SK-N-SH (cell line): ENCODE measurements at regions not wholly inside any gene's neighbourhood (a gene's known extent, or its start where the extent isn't known, plus 50 kb on each side); places are given as distances from the start of the nearest gene placed in this dataset.

Experiments used
- CTCF ChIA-PET: fragments of 300-600, 350-600 bp; formaldehyde crosslinking; extraction: SDS; loops from one replicate; lab custom pipeline; 2021; lab: Yijun Ruan, JAX
- POLR2A ChIA-PET: fragments of 350-600 bp; sonication (Branson Sonifier 250); formaldehyde crosslinking; extraction: SDS; loops from one replicate; lab custom pipeline; 2020; ENCODE audit warnings: antibody characterized with exemption, inconsistent platforms; lab: Yijun Ruan, JAX
- DNase-seq: peaks from one replicate; pipeline ENCODE4 v3.0.0; 2012
- H2AFZ ChIP-seq: fragments of 200-600 bp; sonication (generic); 2 replicates; pipeline ENCODE4 v1.8.1; 2016; ENCODE audit warnings: antibody characterized with exemption, mild to moderate bottlenecking, low read depth
- H3F3A ChIP-seq: fragments of 200-600 bp; sonication (generic); replicated peaks from 2 replicates; pipeline ENCODE3; 2016; ENCODE audit warnings: antibody characterized with exemption, mild to moderate bottlenecking; ENCODE audit not compliant: insufficient read depth
- H3K27ac ChIP-seq, 2 experiments: fragments of 200-500 bp in 1 of 2; fragments of 200-600 bp in 1 of 2; sonication (Bioruptor generic) in 1 of 2; sonication (generic), shearing (Covaris generic) in 1 of 2; 2 replicates each; pipeline versions ENCODE4 v1.5.1 to v1.6.1; 2014 to 2016; ENCODE audit warnings: low read depth in 2 of 2, inconsistent platforms in 1 of 2, low read length in 1 of 2, mild to moderate bottlenecking in 1 of 2, mixed read lengths in 1 of 2
- H3K27me3 ChIP-seq: fragments of 200-600 bp; sonication (generic), shearing (Covaris generic); 2 replicates; pipeline ENCODE4 v1.6.1; 2016; ENCODE audit warnings: mixed run types; ENCODE audit not compliant: insufficient read depth
- H3K36me3 ChIP-seq, 2 experiments: fragments of 200-500 bp in 1 of 2; fragments of 200-600 bp in 1 of 2; sonication (Bioruptor generic) in 1 of 2; sonication (generic) in 1 of 2; replicated peaks in 1 of 2; 2 replicates each; pipeline versions ENCODE3 to v1.5.1; 2014 to 2016; ENCODE audit warnings: low read length in 1 of 2, mild to moderate bottlenecking in 1 of 2; ENCODE audit not compliant: insufficient read depth in 2 of 2, control insufficient read depth in 1 of 2
- H3K4me1 ChIP-seq, 2 experiments: fragments of 200-500 bp in 1 of 2; fragments of 200-600 bp in 1 of 2; sonication (Bioruptor generic) in 1 of 2; sonication (generic), shearing (Covaris generic) in 1 of 2; 2 replicates each; pipeline versions ENCODE4 v1.5.1 to v1.6.1; 2014 to 2016; ENCODE audit warnings: low read depth in 1 of 2, low read length in 1 of 2, mixed run types in 1 of 2; ENCODE audit not compliant: insufficient read depth in 2 of 2, control insufficient read depth in 1 of 2
- H3K4me2 ChIP-seq: fragments of 200-600 bp; sonication (generic), shearing (Covaris generic); 2 replicates; pipeline ENCODE4 v1.6.1; 2017; ENCODE audit warnings: mixed run types
- H3K4me3 ChIP-seq, 2 experiments: fragments of 200-500 bp in 1 of 2; fragments of 200-600 bp in 1 of 2; sonication (Bioruptor generic) in 1 of 2; sonication (generic), shearing (Covaris generic) in 1 of 2; 2 replicates each; pipeline versions ENCODE4 v1.5.1 to v1.8.1; 2014 to 2016; ENCODE audit warnings: low read depth in 2 of 2, inconsistent platforms in 1 of 2, low read length in 1 of 2, mild to moderate bottlenecking in 1 of 2, mixed read lengths in 1 of 2, moderate library complexity in 1 of 2
- H3K79me2 ChIP-seq: fragments of 200-600 bp; sonication (generic); 2 replicates; pipeline ENCODE4 v1.8.1; 2017; ENCODE audit warnings: mild to moderate bottlenecking; ENCODE audit not compliant: insufficient read depth
- H3K9ac ChIP-seq: fragments of 200-600 bp; sonication (generic); 2 replicates; pipeline ENCODE4 v1.6.1; 2017; ENCODE audit warnings: mixed run types
- H3K9me2 ChIP-seq: fragments of 200-600 bp; sonication (generic); 2 replicates; pipeline ENCODE4 v1.6.1; 2017; ENCODE audit warnings: mixed run types
- H3K9me3 ChIP-seq: fragments of 200-600 bp; sonication (generic); 2 replicates; pipeline ENCODE4 v1.6.1; 2017; ENCODE audit warnings: mixed run types, mild to moderate bottlenecking, moderate library complexity
- H4K20me1 ChIP-seq: fragments of 200-600 bp; sonication (generic); 2 replicates; pipeline ENCODE4 v1.6.1; 2017; ENCODE audit warnings: mild to moderate bottlenecking, mixed run types; ENCODE audit not compliant: insufficient read depth
- CTCF ChIP-seq: fragments of 200-600 bp; sonication (generic); IDR thresholded peaks from 2 replicates; pipeline ENCODE4 v1.6.1; 2017; ENCODE audit warnings: antibody characterized with exemption, mild to moderate bottlenecking, moderate library complexity
- FOSL2 ChIP-seq: IDR thresholded peaks from 2 replicates; pipeline ENCODE4 v1.4.0; 2012; ENCODE audit warnings: low read depth, mild to moderate bottlenecking, moderate library complexity, borderline replicate concordance
- GATA2 ChIP-seq: sonication (generic); formaldehyde crosslinking; IDR thresholded peaks from 2 replicates; pipeline ENCODE4 v1.5.0; 2020; ENCODE audit warnings: mild to moderate bottlenecking, missing genetic modification reagents
- MEF2A ChIP-seq: IDR thresholded peaks from 2 replicates; pipeline ENCODE4 v1.4.0; 2012; ENCODE audit warnings: low read depth, borderline replicate concordance
- NRF1 ChIP-seq: IDR thresholded peaks from 2 replicates; pipeline ENCODE4 v1.6.1; 2012; ENCODE audit warnings: low read depth, mild to moderate bottlenecking, low read length
- RAD21 ChIP-seq: IDR thresholded peaks from 2 replicates; pipeline ENCODE4 v1.6.1; 2012; ENCODE audit warnings: mild to moderate bottlenecking, low read length
- REST ChIP-seq: IDR thresholded peaks from 2 replicates; pipeline ENCODE4 v1.6.1; 2012; ENCODE audit warnings: mild to moderate bottlenecking, low read depth, low read length, moderate library complexity
- RFX5 ChIP-seq: IDR thresholded peaks from 2 replicates; pipeline ENCODE4 v1.6.1; 2012; ENCODE audit warnings: mild to moderate bottlenecking, improper control_type of control experiment, low read length
- SIN3A ChIP-seq: IDR thresholded peaks from 2 replicates; pipeline ENCODE4 v1.6.1; 2012; ENCODE audit warnings: low read depth, mild to moderate bottlenecking, low read length, moderate library complexity, borderline replicate concordance
- SMC3 ChIP-seq: IDR thresholded peaks from 2 replicates; pipeline ENCODE4 v1.6.1; 2012; ENCODE audit warnings: low read depth, low read length, improper control_type of control experiment
- TEAD4 ChIP-seq: IDR thresholded peaks from 2 replicates; pipeline ENCODE4 v1.4.0; 2012; ENCODE audit warnings: mild to moderate bottlenecking, borderline replicate concordance; ENCODE audit not compliant: insufficient read depth
- USF2 ChIP-seq: fragments of 150-350 bp; IDR thresholded peaks from 2 replicates; pipeline ENCODE4 v1.6.1; 2017; ENCODE audit warnings: antibody characterized with exemption, low read length, low read depth, borderline replicate concordance
- YY1 ChIP-seq: IDR thresholded peaks from 2 replicates; pipeline ENCODE4 v1.4.0; 2012; ENCODE audit warnings: low read depth, mild to moderate bottlenecking
- WGBS: methylation state at CpG from one replicate; pipeline ENCODE4 v1.1.6; 2017; ENCODE audit warnings: low lambda C conversion rate; 5-methylcytosine and 5-hydroxymethylcytosine counted together
- TF ChIP-seq, protein P1 (sequence below): fragments of 150-350 bp; IDR thresholded peaks from 2 replicates; pipeline ENCODE4 v1.6.1; 2016; ENCODE audit warnings: mild to moderate bottlenecking, low read depth, low read length
- TF ChIP-seq, protein P2 (sequence below): IDR thresholded peaks from 2 replicates; pipeline ENCODE4; 2012

DNA sequence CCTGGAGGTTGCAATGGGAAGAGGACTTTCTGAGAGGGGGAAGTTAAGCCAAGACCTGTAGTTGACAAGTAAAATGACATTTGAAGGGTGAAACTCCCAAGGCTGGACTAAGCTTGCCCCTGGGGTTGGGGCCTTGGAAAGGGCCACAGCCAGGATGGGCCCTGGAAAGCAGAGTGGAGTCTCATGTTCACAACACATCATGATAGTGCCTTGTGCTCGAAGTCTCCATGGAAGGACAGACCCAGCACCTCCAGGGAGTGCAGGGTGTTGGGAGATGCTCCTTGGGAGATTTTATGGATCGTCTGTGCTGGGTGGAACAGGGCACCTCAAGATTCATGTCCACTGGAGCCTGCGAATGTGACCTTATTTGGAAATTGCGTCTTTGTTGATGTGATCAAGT, 55.6 kb upstream of the ACTRT2 start:
- ChIA-PET CTCF (no interaction called here), POLR2A (no interaction called here)
- no peaks in the 10 kb centered on the region for H3K9me2 ChIP-seq
- no peaks in the 10 kb centered on the region for H3K9me3 ChIP-seq
- H3K27me3 ChIP-seq, result no peaks in the 10 kb centered on the region
- H3K9ac ChIP-seq, result no peak overlapping the region
- no peaks in the 10 kb centered on the region for H3F3A ChIP-seq
- H2AFZ ChIP-seq, result no peak overlapping the region
- WGBS, result 24% methylated on average over 3 of the region's 4 CpGs
- H3K4me1 ChIP-seq, result no peaks in the 10 kb centered on the region
- no peak overlapping the region for H3K4me3 ChIP-seq
- no peaks in the 10 kb centered on the region for H3K36me3 ChIP-seq
- no peak overlapping the region for H3K4me2 ChIP-seq
- H3K27ac ChIP-seq, result no peak overlapping the region
- H3K79me2 ChIP-seq, result no peaks in the 10 kb centered on the region
- no peak for TF ChIP-seq SIN3A
- TF ChIP-seq, protein P1, sequence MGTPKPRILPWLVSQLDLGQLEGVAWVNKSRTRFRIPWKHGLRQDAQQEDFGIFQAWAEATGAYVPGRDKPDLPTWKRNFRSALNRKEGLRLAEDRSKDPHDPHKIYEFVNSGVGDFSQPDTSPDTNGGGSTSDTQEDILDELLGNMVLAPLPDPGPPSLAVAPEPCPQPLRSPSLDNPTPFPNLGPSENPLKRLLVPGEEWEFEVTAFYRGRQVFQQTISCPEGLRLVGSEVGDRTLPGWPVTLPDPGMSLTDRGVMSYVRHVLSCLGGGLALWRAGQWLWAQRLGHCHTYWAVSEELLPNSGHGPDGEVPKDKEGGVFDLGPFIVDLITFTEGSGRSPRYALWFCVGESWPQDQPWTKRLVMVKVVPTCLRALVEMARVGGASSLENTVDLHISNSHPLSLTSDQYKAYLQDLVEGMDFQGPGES, result no peak
- no peak for TF ChIP-seq CTCF
- DNase-seq, result no peak
- H4K20me1 ChIP-seq, result no peaks in the 10 kb centered on the region

DNA sequence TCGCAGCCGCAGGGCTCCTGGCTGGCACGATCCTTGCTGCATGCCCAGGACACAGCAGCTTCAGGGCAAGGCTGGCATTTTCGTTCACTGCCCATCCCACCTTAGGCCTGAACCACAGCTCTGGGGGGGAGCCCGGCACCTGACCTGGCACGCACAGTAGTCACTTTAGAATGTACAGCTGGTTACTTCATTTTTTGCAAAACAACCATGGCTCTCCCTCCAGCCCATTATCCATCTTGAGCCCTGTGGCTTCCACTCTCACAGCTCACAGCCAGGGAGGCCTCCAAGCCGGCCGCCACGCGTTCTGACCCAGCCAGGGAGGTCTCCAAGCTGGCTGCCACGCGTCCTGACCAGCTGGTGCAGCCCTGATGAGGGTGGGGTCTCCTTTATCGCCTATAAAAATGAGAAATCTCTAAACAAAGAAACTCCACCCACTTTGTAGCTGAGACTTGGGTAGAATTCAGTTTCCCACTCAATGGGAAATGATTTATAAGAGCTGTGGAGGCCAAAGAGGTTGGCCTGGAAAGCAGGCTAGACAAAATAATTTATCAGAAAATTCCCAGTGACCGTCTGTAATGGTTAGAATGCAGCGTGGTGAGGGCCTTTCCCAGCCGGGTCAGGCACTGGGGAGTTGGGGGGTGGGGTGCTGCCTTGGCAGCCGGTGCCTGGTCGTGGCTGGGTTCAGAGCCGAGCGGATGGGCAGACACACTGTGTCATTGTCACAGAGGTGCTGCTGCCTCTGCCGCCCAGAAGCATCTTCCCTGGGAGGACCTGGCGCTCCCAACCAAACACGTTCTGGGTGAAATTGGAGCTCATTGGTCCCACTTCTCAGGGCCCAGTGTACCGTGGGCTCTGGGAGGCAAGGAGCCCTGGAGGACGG, 54.6 kb upstream of the ACTRT2 start:
- H3K9me3 ChIP-seq, result no peaks in the 10 kb centered on the region
- TF ChIP-seq MEF2A, result no peak
- no peak for TF ChIP-seq GATA2 (CRISPR knock-in tag)
- TF ChIP-seq NRF1, result no peak
- TF ChIP-seq RFX5, result no peak
- no peak for TF ChIP-seq SMC3
- TF ChIP-seq, protein P2, sequence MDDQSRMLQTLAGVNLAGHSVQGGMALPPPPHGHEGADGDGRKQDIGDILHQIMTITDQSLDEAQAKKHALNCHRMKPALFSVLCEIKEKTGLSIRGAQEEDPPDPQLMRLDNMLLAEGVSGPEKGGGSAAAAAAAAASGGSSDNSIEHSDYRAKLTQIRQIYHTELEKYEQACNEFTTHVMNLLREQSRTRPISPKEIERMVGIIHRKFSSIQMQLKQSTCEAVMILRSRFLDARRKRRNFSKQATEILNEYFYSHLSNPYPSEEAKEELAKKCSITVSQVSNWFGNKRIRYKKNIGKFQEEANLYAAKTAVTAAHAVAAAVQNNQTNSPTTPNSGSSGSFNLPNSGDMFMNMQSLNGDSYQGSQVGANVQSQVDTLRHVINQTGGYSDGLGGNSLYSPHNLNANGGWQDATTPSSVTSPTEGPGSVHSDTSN, result no peak
- TF ChIP-seq USF2, result no peak
- no peak for TF ChIP-seq REST
- TF ChIP-seq TEAD4, result no peak
- TF ChIP-seq YY1, result no peak
- no peak for TF ChIP-seq RAD21
- TF ChIP-seq FOSL2, result no peak
- TF ChIP-seq SIN3A, result no peak
- TF ChIP-seq, protein P1, result no peak

More for the DNA sequence above, 54.6 kb upstream of the ACTRT2 start:
- Histone ChIP-seq H3K79me2 (no peaks in the 10 kb centered on the region), H3K9ac (no peak overlapping the region), H3K27ac (no peak overlapping the region), H2AFZ (no peak overlapping the region), H3K4me3 (no peak overlapping the region), H4K20me1 (no peaks in the 10 kb centered on the region), H3K36me3 (no peaks in the 10 kb centered on the region), H3F3A (no peaks in the 10 kb centered on the region), H3K27me3 (no peaks in the 10 kb centered on the region), H3K4me2 (no peak overlapping the region), H3K9me2 (no peaks in the 10 kb centered on the region), H3K4me1 (no peaks in the 10 kb centered on the region)
- ChIA-PET POLR2A (no interaction called here), CTCF (no interaction called here)
- no peak for DNase-seq
- WGBS, result 7% methylated on average over 9 of the region's 25 CpGs
